Dermis blood vessel endothelial cell (primary cell): ENCODE measurements at regions not wholly inside any gene's neighbourhood (a gene's known extent, or its start where the extent isn't known, plus 50 kb on each side); places are given as distances from the start of the nearest gene placed in this dataset.

Experiments used
- DNase-seq: peaks from one replicate; pipeline ENCODE4 v3.0.0; 2010

GRCh38 chr20:6485351-6485750, 282.1 kb upstream of the BMP2 start:
- DNase-seq, result no peak

GRCh38 chr20:6483727-6484126, 283.8 kb upstream of the BMP2 start:
- no peak for DNase-seq

GRCh38 chr20:6482486-6482885, 285.0 kb upstream of the BMP2 start:
- no peak for DNase-seq

DNA sequence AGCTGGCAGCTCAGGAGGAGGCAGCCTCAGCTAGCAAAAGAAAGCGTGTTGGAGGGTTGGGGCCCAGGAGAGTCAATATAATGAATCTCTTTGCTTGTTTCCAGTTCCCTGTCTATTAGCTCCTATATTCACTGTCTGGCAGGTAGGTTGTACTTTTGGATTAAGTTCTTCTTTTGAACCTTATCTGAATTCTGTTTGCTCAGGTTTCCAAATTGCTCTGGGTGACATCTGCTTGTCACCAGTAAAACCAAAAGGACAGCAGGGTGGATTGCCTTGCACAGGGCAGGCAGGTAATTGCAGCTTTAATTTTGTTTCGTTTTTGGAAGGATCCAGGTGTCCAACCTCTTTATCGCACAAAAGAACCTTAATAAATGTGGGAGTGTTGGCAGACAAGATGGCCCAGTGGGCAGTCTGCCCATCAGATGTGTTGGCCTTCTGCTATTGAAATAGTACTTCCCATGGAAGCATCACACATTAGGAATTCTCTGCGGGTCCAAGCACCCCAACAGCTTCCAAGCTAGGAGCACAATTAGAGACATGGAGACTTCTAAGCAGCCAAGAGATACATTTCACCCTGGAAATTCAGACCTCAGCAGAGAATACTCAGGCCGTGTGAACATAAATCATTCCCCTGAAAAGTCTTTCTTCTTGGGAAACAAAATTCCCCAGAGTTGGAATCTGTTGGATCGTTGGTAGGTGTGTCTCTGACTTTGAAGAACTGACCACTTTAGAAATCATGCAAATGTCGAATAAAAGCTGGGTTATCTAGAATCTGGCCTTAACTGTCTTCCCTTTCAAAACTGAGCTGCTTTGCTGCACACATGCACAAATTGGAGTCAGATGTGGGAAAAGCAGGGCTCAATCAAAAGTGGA, 286.9 kb upstream of the BMP2 start:
- no peak for DNase-seq

- DNase-seq, result no peak
Measured at GRCh38 chr20:6473197-6473596, 294.3 kb upstream of the BMP2 start.

DNA sequence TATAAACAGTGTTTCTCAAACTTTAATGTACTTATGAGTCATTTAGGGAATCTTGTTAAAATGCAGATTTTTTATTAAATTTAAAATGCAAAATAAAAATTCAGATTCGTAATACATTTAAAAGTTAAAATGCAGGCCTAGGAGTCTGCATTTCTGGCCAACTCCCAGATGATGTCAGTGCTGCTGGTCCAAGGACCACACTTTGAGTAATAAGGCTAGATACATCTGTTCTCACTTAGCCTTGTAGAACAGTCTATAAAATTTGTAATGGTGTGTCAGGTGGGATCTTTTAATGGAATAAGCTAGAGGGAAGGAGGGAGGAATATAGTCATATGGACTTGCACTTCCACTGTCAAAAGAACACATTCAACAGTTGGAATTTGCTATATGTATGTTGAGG, 295.6 kb upstream of the BMP2 start:
- DNase-seq, result no peak

- DNase-seq, result no peak
Measured at GRCh38 chr20:6471110-6471647, 296.3 kb upstream of the BMP2 start.

DNA sequence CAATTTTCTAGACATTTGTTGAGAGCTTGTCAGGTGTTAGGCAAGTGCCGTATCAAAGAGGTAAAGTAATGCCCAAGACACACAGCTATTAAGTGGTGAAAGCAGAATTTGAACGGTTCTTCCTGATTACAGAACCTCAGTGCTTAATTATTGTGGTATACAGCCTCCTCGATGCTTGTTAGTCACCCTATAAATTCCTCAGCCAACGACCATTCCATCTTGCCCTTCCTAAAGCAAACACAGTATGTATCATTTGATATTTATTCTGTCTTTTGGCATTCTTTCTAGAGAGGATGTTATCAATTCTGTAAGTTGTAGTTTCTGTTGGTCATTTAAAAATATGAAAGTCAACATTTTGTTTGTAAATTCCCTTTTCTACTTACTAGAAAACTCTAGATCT, 297.8 kb upstream of the BMP2 start:
- DNase-seq, result no peak

GRCh38 chr20:6468423-6469116, 298.9 kb upstream of the BMP2 start:
- no peak for DNase-seq

- no peak for DNase-seq
Measured at GRCh38 chr20:6467562-6467961, 299.9 kb upstream of the BMP2 start.

- DNase-seq, result no peak
Measured at GRCh38 chr20:6466075-6466810, 301.2 kb upstream of the BMP2 start.

- DNase-seq, result no peak
Measured at GRCh38 chr20:6450841-6451240, 316.6 kb upstream of the BMP2 start.

DNA sequence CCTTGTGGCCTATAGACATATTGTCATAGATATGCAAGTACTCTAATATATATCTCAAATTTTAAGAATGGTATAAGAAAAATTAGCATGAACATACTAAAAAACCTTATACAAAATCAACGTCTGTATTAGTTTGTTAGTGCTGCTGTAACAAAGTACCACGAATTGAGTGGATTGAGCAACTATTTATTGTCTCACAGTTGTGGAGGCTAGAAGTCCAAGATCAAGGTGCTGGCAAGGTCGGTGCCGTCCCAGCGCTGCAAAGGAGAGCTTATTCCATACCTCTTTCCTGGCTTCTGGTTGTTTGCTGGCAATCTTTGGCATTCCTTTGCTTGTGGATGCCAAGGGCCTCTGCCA, 317.6 kb upstream of the FERMT1 start:
- DNase-seq, result no peak

DNA sequence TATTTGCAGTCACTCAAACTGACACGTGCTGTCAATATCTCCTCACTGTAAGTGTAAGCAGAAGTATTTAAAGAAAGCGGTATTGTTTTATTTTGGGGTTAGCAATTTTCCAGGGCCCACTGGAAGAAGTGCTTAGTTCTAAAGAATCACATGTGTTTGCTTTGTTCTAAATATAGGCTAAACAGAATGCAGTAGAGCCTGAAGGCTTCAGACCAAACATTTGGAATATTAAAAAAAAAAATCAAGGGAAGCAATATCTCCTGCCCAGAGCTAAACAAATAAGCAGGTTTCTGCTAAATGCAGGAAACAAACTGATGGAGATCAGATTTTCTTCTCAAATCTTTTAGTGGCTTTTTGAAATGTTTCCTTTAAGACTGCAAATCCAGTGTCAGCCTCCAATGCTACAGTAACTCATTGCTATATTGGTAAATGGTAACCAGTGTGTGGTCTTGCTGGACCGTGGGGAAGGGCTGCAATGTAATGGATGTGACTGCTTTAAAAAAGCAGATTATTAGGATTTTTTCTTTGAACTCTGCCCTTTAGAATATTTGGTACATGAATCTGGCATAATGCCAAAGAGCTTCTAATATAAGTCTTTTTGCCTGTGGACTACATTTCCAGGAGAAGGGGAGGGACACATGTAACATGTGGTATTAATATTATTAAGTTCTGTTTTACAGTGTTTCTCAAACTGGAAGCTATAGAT, 317.1 kb upstream of the FERMT1 start:
- no peak for DNase-seq

GRCh38 chr20:6434131-6434530, 311.3 kb upstream of the FERMT1 start:
- DNase-seq, result no peak

DNA sequence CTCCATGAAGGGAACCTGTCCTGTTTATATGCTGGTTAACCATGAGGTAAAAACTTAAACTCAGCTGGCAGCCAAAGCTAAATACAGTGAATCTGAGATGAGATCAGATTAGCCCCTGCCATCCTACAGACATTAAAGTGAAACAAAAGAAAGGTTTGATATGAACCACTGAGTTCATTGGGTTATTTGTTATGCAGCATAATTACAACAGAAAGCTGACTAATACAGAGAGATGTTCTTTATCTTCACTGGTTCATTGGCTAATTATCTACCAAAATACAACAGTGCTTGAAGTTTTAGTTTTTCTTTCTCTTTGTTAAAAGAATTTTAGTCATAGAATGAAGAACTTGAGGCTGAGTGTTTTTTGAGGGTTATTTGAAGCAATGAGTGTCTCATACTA, 307.6 kb upstream of the FERMT1 start:
- DNase-seq, result no peak

DNA sequence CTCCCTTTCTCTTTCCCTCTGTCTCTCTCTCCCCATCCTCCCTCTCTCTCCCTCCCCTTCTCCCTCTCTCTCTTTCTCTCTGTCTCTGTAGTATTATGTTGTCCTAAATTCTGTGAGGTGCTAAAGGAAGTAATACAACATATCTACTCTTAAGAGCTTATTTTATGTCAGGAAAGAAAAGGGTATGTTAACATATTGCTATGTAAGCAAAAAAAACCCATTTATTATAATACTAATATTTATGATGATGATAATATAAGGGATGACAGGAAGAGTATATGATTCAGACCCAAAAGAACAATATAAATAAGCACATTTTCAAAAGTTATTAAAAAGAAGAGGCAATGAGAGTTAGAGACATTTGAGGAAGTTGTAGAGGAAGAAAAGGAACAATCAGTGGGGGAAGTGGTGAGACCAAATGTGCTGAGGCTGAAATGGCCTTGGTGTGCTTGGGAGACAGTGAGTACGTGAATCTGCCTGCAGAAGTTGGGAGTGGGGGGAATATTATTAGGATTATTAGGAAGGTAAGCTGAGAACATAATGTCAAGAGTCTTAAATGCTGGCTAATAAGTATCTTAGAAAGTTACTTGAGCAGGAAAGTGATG, 303.6 kb upstream of the FERMT1 start:
- no peak for DNase-seq

DNA sequence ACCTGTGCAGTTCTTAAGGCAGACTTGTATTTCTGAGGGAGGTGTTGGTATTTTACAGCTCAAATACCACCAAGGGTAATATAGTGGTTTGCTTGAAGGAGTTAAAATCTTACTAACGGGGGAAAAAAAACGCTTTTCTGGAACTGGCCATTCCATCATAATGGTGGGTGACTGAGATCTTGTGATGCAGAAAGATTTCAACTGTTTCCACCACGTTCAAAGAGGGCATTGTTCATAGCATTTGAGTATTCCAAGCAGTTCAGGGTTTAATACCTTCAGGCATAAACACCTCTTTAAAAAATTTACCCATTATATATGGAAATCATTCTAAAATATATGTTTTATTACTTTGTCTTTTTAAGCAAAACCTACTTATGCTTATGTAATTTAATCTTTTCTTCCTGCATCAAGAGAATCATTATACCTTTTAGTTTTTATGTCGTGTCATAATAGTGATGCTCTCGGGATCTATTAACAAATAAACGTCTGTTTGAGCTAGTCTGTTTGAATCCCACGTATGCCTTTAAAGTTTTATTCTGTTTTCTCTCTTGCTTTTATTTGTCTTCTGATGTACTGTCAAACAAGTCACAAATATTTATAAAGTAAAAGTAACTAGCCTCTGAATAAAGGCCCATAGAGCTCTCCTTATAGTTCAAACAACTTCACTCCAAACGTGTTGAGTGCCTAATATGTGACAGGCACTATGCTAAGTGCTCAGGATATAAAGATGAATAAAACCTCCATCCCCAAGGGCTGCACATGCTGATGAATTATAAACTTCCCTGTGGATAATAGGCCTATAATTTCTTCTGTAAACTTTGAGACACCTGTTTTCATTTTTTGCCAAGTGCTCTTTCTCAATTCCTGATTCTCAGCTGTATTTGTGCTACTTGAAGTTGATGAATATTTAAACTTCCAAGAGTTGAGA, 298.8 kb upstream of the FERMT1 start:
- DNase-seq, result no peak

DNA sequence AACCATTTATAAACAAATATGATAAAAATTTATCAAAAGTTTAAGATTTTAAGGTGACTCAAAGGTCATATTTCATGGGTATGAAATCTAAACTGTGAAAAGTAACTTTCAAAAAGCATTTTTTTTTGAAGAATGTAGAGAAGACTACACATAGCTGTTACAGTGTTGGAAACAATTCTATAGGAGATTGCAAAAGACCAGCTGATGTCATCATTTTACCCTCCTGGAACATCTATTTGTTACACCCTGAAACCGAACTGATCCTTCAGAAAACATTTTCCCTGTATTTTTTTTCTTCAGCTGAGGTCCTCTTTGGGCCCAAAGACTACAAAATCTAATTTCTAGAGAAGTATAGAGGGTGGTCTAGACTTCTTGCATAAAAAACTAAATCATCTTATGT, 297.5 kb upstream of the FERMT1 start:
- no peak for DNase-seq

DNA sequence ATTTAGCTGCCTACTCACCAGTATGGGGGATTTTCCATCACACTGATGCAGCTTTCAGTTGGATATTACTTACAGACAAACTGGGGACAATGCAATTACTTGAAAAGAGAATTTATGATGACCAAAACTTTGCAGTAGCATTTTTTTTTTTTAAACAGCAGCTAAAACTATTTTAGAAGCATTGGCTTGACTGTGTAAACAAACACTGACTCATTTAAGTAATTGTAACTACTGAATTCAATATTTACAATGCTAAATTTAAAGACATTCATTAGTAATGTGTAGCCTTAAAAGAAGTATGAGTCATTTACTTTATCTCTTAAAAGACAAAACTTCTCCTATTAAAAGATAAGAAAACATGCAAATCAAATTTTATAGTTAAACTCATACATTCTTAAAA, 295.9 kb upstream of the FERMT1 start:
- DNase-seq, result no peak

GRCh38 chr20:6416371-6416770, 293.5 kb upstream of the FERMT1 start:
- DNase-seq, result no peak
